PC-9 (cell line): ENCODE measurements at regions not wholly inside any gene's neighbourhood (a gene's known extent, or its start where the extent isn't known, plus 50 kb on each side); places are given as distances from the start of the nearest gene placed in this dataset.
"Not testable (repeated sequence)": the region's sequence is repeated elsewhere in the genome, so short reads cannot be mapped to it uniquely, and the experiment has no call there.

Source experiments
- BruUV-seq: library from RNA; stranded (reverse); fragments of 400-500 nt; replicated peaks from 2 replicates; lab custom pipeline; 2021; lab: Mats Ljungman, UMichigan
- CTCF ChIA-PET: fragments of 300-600 bp; sonication (Branson Sonifier 250); formaldehyde crosslinking; loops from one replicate; lab custom pipeline; 2022; ENCODE audit warnings: antibody characterized with exemption; lab: Charles Lee
- POLR2A ChIA-PET: fragments of 300-600 bp; sonication (Branson Sonifier 250); formaldehyde crosslinking; loops from one replicate; lab custom pipeline; 2022; ENCODE audit warnings: antibody characterized with exemption; ENCODE audit not compliant: unreplicated experiment; lab: Charles Lee
- DNase-seq, 2 experiments: peaks; one replicate each; pipeline versions ENCODE4 v3.0.0 to v3.0.0-alpha.2; 2015 to 2022; ENCODE audit warnings: mixed read lengths in 1 of 2
- H2AFZ ChIP-seq: fragments of 200-600 bp; sonication (generic); 2 replicates; pipeline ENCODE4 v1.8.1; 2017; ENCODE audit warnings: antibody characterized with exemption
- H3F3A ChIP-seq: fragments of 200-600 bp; sonication (generic); 2 replicates; pipeline ENCODE4 v1.8.1; 2017; ENCODE audit warnings: antibody characterized with exemption, mild to moderate bottlenecking, low read depth; ENCODE audit not compliant: insufficient read depth
- H3K27ac ChIP-seq: fragments of 200-600 bp; sonication (generic); 2 replicates; pipeline ENCODE4 v1.6.1; 2016; ENCODE audit warnings: mixed run types
- H3K27me3 ChIP-seq: fragments of 200-600 bp; sonication (generic); 2 replicates; pipeline ENCODE4 v1.6.1; 2016; ENCODE audit warnings: low read depth, mixed run types; ENCODE audit not compliant: insufficient read depth
- H3K36me3 ChIP-seq: fragments of 200-600 bp; sonication (generic); 2 replicates; pipeline ENCODE4 v1.6.1; 2016; ENCODE audit warnings: low read depth, mixed run types
- H3K4me1 ChIP-seq: fragments of 200-600 bp; sonication (generic); replicated peaks from 2 replicates; pipeline ENCODE4 v1.6.1; 2016; ENCODE audit warnings: mixed run types; ENCODE audit not compliant: insufficient read depth
- H3K4me2 ChIP-seq: fragments of 200-600 bp; sonication (generic); 2 replicates; pipeline ENCODE4 v1.6.1; 2017; ENCODE audit warnings: mixed run types
- H3K4me3 ChIP-seq: fragments of 200-600 bp; sonication (generic); 2 replicates; pipeline ENCODE4 v1.6.1; 2016; ENCODE audit warnings: mixed run types
- H3K79me2 ChIP-seq: fragments of 200-600 bp; sonication (generic); 2 replicates; pipeline ENCODE4 v1.6.1; 2017; ENCODE audit warnings: low read depth, mixed run types
- H3K9me2 ChIP-seq: fragments of 200-600 bp; sonication (generic); 2 replicates; pipeline ENCODE4 v1.8.1; 2017; ENCODE audit warnings: mild to moderate bottlenecking; ENCODE audit not compliant: insufficient read depth
- H3K9me3 ChIP-seq: fragments of 200-600 bp; sonication (generic); 2 replicates; pipeline ENCODE4 v1.8.1; 2016; ENCODE audit warnings: low read depth; ENCODE audit not compliant: insufficient read depth
- H4K20me1 ChIP-seq: fragments of 200-600 bp; sonication (generic); 2 replicates; pipeline ENCODE4 v1.8.1; 2017; ENCODE audit not compliant: insufficient read depth
- EZH2 ChIP-seq: fragments of 200-600 bp; sonication (generic); IDR thresholded peaks from 2 replicates; pipeline ENCODE4 v1.8.0; 2017; ENCODE audit warnings: antibody characterized with exemption, low read depth
- intact Hi-C: fragments of 100-400 bp; cut with micrococcal nuclease; formaldehyde crosslinking; loops from one replicate; pipeline ENCODE4 v1.10.0; 2022; ENCODE audit not compliant: unreplicated experiment
- TF ChIP-seq, protein P1 (sequence below): fragments of 200-600 bp; sonication (generic); conservative IDR thresholded peaks from 2 replicates; pipeline ENCODE4 v1.6.1; 2017; ENCODE audit warnings: mixed run types, antibody characterized with exemption, mild to moderate bottlenecking, moderate library complexity

DNA sequence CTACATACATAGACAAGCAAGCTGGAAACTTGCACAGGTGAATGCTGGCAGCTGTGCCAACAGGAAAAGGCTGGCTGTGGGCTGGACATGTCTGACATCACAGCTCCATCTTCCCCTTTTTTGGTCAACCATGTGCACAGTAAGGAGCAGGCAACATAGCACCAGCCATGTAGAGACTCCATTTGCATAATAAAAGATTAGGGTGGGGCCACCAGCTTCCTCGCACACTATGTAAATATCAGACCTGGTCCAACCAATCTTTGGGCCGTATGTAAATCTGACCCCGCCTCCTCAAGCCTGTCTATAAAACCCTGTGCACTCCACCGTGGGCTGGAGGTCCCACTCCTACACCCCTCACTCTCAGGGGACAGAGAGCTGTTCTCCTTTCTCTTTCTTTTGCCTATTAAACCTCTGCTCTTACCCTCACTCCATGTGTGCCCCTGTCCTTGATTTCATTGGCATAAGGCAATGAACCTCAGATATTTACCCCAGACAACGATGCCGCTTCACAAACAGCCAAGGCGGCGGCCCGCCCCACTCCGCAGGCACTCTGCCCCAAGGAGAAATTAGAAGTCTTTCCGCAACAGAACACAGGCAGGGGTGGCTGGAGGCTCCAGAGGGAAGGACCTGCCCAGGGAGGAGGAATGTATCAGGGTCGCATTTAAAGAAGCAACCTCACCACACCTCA lies 862.2 kb downstream of the TRIML1 start:
- intact Hi-C loops = no loop called here
- Histone ChIP-seq H3K4me2 (peak overlapping the region; percentile 23), H3K79me2 (no peaks in the 10 kb centered on the region), H3K36me3 (no peaks in the 10 kb centered on the region), H3K9me3 (no peaks in the 10 kb centered on the region), H3K4me1 (no peaks in the 10 kb centered on the region), H3F3A (no peaks in the 10 kb centered on the region), H4K20me1 (no peaks in the 10 kb centered on the region), H3K27me3 (0 out of 2 replicates have a peak, but pooled peaks cover 9% of the 10 kb centered on the region), H3K4me3 (no peak overlapping the region), H2AFZ (peak overlapping the region; percentile 48; the same call in 1 of the 2 replicates), H3K9me2 (no peaks in the 10 kb centered on the region), H3K27ac (no peak overlapping the region)
- TF ChIP-seq, protein P1, sequence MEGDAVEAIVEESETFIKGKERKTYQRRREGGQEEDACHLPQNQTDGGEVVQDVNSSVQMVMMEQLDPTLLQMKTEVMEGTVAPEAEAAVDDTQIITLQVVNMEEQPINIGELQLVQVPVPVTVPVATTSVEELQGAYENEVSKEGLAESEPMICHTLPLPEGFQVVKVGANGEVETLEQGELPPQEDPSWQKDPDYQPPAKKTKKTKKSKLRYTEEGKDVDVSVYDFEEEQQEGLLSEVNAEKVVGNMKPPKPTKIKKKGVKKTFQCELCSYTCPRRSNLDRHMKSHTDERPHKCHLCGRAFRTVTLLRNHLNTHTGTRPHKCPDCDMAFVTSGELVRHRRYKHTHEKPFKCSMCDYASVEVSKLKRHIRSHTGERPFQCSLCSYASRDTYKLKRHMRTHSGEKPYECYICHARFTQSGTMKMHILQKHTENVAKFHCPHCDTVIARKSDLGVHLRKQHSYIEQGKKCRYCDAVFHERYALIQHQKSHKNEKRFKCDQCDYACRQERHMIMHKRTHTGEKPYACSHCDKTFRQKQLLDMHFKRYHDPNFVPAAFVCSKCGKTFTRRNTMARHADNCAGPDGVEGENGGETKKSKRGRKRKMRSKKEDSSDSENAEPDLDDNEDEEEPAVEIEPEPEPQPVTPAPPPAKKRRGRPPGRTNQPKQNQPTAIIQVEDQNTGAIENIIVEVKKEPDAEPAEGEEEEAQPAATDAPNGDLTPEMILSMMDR = no peak
- no peak for TF ChIP-seq EZH2
- CTCF ChIA-PET = no interaction called here
- POLR2A ChIA-PET = no interaction called here
- BruUV-seq = no TSS peak
- DNase-seq = no peak

GRCh38 chr4:189001971-189002450 lies 862.8 kb downstream of the TRIML1 start:
- Histone ChIP-seq H3K4me2 (peak overlapping the region; percentile 23), H3K27ac (no peak overlapping the region), H4K20me1 (no peaks in the 10 kb centered on the region), H3K4me3 (no peak overlapping the region), H3K36me3 (no peaks in the 10 kb centered on the region), H2AFZ (peak overlapping the region; percentile 48; the same call in 1 of the 2 replicates), H3K4me1 (no peaks in the 10 kb centered on the region), H3F3A (no peaks in the 10 kb centered on the region), H3K9me2 (no peaks in the 10 kb centered on the region), H3K79me2 (no peaks in the 10 kb centered on the region), H3K27me3 (peaks cover 11% of the 10 kb centered on the region), H3K9me3 (no peaks in the 10 kb centered on the region)
- intact Hi-C loops = no loop called here
- DNase-seq = no peak
- ChIA-PET POLR2A (no interaction called here), CTCF (no interaction called here)
- no TSS peak for BruUV-seq
- TF ChIP-seq, protein P1 = no peak
- TF ChIP-seq EZH2 = no peak

DNA sequence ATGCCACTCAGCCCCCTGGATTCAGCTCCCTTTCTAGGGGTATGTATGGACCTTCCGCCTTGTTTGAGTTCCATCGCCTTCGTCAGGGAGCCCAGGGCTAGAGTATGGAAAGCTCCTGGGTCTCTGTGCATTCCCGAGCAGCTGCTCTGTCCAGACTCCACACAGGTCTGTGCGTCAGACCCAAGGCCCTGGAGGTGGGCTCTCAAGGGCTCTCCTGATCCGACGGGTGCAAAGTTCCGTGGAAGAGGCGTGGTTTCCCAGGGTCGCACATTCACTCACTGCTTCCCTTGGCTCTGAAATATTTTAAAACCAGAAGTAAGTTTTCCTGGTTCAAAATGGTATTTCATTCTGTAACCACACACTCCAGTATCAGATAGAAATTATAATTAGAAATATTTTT lies 863.2 kb downstream of the TRIML1 start:
- no peak for DNase-seq
- Histone ChIP-seq H4K20me1 (no peaks in the 10 kb centered on the region), H3K4me2 (no peak overlapping the region), H3K79me2 (no peaks in the 10 kb centered on the region), H3K36me3 (no peaks in the 10 kb centered on the region), H3K9me3 (no peaks in the 10 kb centered on the region), H3F3A (no peaks in the 10 kb centered on the region), H3K9me2 (no peaks in the 10 kb centered on the region), H3K4me1 (no peaks in the 10 kb centered on the region), H3K27me3 (peaks cover 16% of the 10 kb centered on the region), H3K4me3 (no peak overlapping the region), H2AFZ (no peak overlapping the region), H3K27ac (no peak overlapping the region)
- CTCF ChIA-PET = no interaction called here
- POLR2A ChIA-PET = no interaction called here
- TF ChIP-seq EZH2 = no peak
- TF ChIP-seq, protein P1 = no peak
- intact Hi-C loops = no loop called here
- BruUV-seq = no TSS peak

- H3K79me2 ChIP-seq, CTCF ChIA-PET, POLR2A ChIA-PET, H3F3A ChIP-seq, BruUV-seq, H3K4me2 ChIP-seq, H3K4me3 ChIP-seq, H3K4me1 ChIP-seq, H3K9me2 ChIP-seq, H3K9me3 ChIP-seq, intact Hi-C loops, H3K27ac ChIP-seq, H2AFZ ChIP-seq, H3K36me3 ChIP-seq, DNase-seq, H4K20me1 ChIP-seq: not testable (repeated sequence)
- peaks cover 14% of the 10 kb centered on the region for H3K27me3 ChIP-seq
Observed at GRCh38 chr4:189010452-189011217, 871.4 kb downstream of the TRIML1 start.
